GM12864 (cell line): ENCODE measurements at regions not wholly inside any gene's neighbourhood (a gene's known extent, or its start where the extent isn't known, plus 50 kb on each side); places are given as distances from the start of the nearest gene placed in this dataset.

Source experiments
- DNase-seq: peaks from one replicate; pipeline ENCODE4 v3.0.0-alpha.2; 2011; ENCODE audit warnings: low read depth
- H3K4me3 ChIP-seq: 2 replicates; pipeline ENCODE4 v1.5.1; 2011; ENCODE audit warnings: mild to moderate bottlenecking, low read depth, low read length, control low read depth
- TF ChIP-seq, protein P1 (sequence below): IDR thresholded peaks from 2 replicates; pipeline ENCODE4 v1.5.1; 2011; ENCODE audit warnings: low read depth, mild to moderate bottlenecking, moderate library complexity, low read length, control low read depth, inconsistent platforms; ENCODE audit errors: missing control alignments

GRCh38 chr10:3530783-3531645 lies 254.0 kb downstream of the KLF6 start:
- DNase-seq = no peak
- TF ChIP-seq, protein P1, sequence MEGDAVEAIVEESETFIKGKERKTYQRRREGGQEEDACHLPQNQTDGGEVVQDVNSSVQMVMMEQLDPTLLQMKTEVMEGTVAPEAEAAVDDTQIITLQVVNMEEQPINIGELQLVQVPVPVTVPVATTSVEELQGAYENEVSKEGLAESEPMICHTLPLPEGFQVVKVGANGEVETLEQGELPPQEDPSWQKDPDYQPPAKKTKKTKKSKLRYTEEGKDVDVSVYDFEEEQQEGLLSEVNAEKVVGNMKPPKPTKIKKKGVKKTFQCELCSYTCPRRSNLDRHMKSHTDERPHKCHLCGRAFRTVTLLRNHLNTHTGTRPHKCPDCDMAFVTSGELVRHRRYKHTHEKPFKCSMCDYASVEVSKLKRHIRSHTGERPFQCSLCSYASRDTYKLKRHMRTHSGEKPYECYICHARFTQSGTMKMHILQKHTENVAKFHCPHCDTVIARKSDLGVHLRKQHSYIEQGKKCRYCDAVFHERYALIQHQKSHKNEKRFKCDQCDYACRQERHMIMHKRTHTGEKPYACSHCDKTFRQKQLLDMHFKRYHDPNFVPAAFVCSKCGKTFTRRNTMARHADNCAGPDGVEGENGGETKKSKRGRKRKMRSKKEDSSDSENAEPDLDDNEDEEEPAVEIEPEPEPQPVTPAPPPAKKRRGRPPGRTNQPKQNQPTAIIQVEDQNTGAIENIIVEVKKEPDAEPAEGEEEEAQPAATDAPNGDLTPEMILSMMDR = no peak
- no peak overlapping the region for H3K4me3 ChIP-seq

- no peak for DNase-seq
- TF ChIP-seq, protein P1 = no peak
- H3K4me3 ChIP-seq = no peak overlapping the region
These were observed 254.7 kb downstream of the KLF6 start for GRCh38 chr10:3530346-3530745.

GRCh38 chr10:3529691-3530090 lies 255.3 kb downstream of the KLF6 start:
- DNase-seq = no peak
- no peak overlapping the region for H3K4me3 ChIP-seq
- TF ChIP-seq, protein P1 = no peak

GRCh38 chr10:3528823-3529403 lies 256.1 kb downstream of the KLF6 start:
- no peak overlapping the region for H3K4me3 ChIP-seq
- no peak for DNase-seq
- TF ChIP-seq, protein P1 = no peak

DNA sequence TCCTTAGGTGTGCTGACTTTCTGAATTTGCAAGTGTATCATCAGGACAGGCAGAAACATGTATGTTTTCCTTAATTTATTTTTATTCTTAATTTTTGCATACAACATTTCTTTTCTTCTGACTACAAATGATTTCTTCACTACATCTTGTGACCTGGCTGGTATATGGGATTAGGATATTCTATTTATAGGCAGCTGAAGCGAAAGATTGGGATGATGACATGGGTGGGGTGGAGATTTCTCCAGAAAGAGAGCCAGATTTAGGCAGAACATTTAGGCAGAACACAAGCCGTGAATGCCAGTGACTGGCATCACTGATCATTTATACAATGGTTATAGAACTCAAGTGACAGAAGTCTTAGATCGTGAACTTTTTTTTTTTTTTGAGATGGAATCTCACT lies 256.7 kb downstream of the KLF6 start:
- DNase-seq = no peak
- no peak overlapping the region for H3K4me3 ChIP-seq
- TF ChIP-seq, protein P1 = no peak

DNA sequence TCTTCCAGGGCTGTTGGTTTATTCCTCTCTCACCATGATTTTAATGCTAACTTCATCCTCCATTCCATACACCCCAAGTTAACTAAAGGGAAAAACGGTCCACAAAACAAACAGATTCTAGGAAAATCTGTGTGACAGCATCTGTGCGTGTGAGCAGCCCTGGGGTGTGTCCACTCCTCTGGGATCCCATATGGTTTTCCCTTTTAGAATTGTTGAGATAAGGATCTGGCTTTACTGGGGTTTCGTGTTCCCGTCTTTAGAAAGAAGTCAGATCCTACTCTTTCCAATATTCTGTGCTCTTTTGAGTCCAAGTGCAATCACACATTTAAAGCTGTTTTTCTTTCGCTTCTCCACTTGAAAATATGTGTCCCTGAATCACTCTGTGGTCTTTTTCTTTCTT lies 257.1 kb downstream of the KLF6 start:
- DNase-seq = no peak

More for the DNA sequence above, 257.1 kb downstream of the KLF6 start:
- no peak overlapping the region for H3K4me3 ChIP-seq
- TF ChIP-seq, protein P1 = no peak
